ENCODE measurements at regions not wholly inside any gene's neighbourhood (a gene's known extent, or its start where the extent isn't known, plus 50 kb on each side); places are given as distances from the start of the nearest gene placed in this dataset.

- intact Hi-C loops (cut with DNase I) = no loop called here
- no peak for DNase-seq
Measured at GRCh38 chr1:71156590-71156989, 75.8 kb upstream of the ZRANB2 start.

GRCh38 chr1:71154429-71154828 is 73.6 kb upstream of the ZRANB2 start:
- ATAC-seq = no peak
- no peaks in the 10 kb centered on the region for H3K27me3 ChIP-seq
- 84 to 98% (median 93%) methylated on average over 3 of the region's 3 CpGs for WGBS, 4 donors
- H3K4me1 ChIP-seq = no peaks in the 10 kb centered on the region
- intact Hi-C loops (cut with DNase I) = no loop called here
- no peaks in the 10 kb centered on the region for H3K36me3 ChIP-seq
- peaks cover 0 to 16% (median under 1%) of the 10 kb centered on the region in 12 donors for H3K9me3 ChIP-seq
- H3K27ac ChIP-seq = no peak overlapping the region
- TF ChIP-seq, protein P1, sequence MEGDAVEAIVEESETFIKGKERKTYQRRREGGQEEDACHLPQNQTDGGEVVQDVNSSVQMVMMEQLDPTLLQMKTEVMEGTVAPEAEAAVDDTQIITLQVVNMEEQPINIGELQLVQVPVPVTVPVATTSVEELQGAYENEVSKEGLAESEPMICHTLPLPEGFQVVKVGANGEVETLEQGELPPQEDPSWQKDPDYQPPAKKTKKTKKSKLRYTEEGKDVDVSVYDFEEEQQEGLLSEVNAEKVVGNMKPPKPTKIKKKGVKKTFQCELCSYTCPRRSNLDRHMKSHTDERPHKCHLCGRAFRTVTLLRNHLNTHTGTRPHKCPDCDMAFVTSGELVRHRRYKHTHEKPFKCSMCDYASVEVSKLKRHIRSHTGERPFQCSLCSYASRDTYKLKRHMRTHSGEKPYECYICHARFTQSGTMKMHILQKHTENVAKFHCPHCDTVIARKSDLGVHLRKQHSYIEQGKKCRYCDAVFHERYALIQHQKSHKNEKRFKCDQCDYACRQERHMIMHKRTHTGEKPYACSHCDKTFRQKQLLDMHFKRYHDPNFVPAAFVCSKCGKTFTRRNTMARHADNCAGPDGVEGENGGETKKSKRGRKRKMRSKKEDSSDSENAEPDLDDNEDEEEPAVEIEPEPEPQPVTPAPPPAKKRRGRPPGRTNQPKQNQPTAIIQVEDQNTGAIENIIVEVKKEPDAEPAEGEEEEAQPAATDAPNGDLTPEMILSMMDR (IDR thresholded peaks at IDR 0.05) = no peak
- TF ChIP-seq POLR2A (IDR thresholded peaks at IDR 0.05) = no peak
- DNase-seq = no peak
- H3K4me3 ChIP-seq = no peak overlapping the region

More at GRCh38 chr1:71156590-71156989, 75.8 kb upstream of the ZRANB2 start:
- H3K27ac ChIP-seq = no peak overlapping the region
- H3K4me3 ChIP-seq = no peak overlapping the region
- TF ChIP-seq POLR2A (IDR thresholded peaks at IDR 0.05) = no peak
- TF ChIP-seq, protein P1 (IDR thresholded peaks at IDR 0.05) = no peak
- no peak for ATAC-seq
- peaks cover 0 to 16% (median 0%) of the 10 kb centered on the region in 12 donors for H3K9me3 ChIP-seq
- H3K27me3 ChIP-seq = no peaks in the 10 kb centered on the region
- no peaks in the 10 kb centered on the region for H3K4me1 ChIP-seq
- 67 to 81% (median 76%) methylated on average over 2 of the region's 2 CpGs for WGBS, 4 donors
- H3K36me3 ChIP-seq = no peaks in the 10 kb centered on the region

- DNase-seq (no peak), ATAC-seq (no peak)
- Histone ChIP-seq H3K27ac (no peak overlapping the region), H3K9me3 (peaks cover 0 to 16% (median 2%) of the 10 kb centered on the region in 12 donors), H3K4me1 (no peaks in the 10 kb centered on the region), H3K27me3 (no peaks in the 10 kb centered on the region), H3K36me3 (no peaks in the 10 kb centered on the region), H3K4me3 (no peak overlapping the region)
- 75 to 82% (median 77%) methylated on average over 2 of the region's 2 CpGs for WGBS, 4 donors
- intact Hi-C loops (cut with DNase I) = no loop called here
- no peak for TF ChIP-seq POLR2A (IDR thresholded peaks at IDR 0.05)
- TF ChIP-seq, protein P1 (IDR thresholded peaks at IDR 0.05) = no peak
Measured at GRCh38 chr1:71153826-71154225, 73.0 kb upstream of the ZRANB2 start.

DNA sequence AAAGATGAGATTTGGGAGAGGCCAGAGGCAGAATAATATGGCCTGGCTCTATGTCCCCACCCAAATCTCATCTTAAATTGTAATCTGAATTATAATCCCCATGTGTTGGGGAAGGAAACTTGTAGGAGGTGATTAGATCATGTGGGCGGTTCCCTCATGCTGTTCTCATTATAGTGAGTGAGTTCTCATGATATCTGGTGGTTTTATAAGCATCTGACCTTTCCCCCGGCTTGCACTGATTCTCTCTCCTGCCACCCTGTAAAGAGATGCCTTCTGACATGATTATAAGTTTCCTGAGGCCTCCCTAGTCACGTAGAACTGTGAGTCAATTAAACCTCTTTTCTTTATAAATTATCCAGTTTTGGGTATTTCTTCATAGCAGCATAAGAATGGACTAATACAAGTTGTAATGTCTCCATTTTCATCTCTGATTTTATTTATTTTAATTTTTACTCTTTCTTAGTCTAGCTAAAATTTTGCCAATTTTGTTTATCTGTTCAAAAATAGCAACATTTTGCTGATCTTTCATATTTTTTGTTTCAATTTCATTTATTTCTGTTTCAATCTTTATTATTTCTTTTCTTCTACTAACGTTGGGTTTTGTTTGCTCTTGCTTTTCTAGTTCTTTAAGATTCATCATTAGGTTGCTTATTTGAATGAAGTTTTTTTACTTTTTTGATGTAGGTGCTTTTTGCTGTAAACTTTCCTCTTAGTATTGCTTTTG is 67.0 kb upstream of the ZRANB2 start:
- WGBS, 4 donors = 60 to 74% (median 65%) methylated on average over 4 of the region's 4 CpGs
- ATAC-seq = no peak

More for the DNA sequence above, 67.0 kb upstream of the ZRANB2 start:
- no peak overlapping the region for H3K27ac ChIP-seq
- peaks cover 0 to 17% (median 2%) of the 10 kb centered on the region in 12 donors for H3K9me3 ChIP-seq
- DNase-seq = no peak
- no peaks in the 10 kb centered on the region for H3K27me3 ChIP-seq
- H3K36me3 ChIP-seq = no peaks in the 10 kb centered on the region
- H3K4me3 ChIP-seq = no peak overlapping the region
- TF ChIP-seq POLR2A (IDR thresholded peaks at IDR 0.05) = no peak
- TF ChIP-seq, protein P1 (IDR thresholded peaks at IDR 0.05) = no peak
- intact Hi-C loops (cut with DNase I) = no loop called here
- H3K4me1 ChIP-seq = no peaks in the 10 kb centered on the region
